RWPE1 (cell line): ENCODE measurements at regions not wholly inside any gene's neighbourhood (a gene's known extent, or its start where the extent isn't known, plus 50 kb on each side); places are given as distances from the start of the nearest gene placed in this dataset.
A peak's percentile ranks its signal among the peaks of the same experiment; 100 is the strongest.

Source experiments
- CTCF ChIA-PET: fragments of 350-600 bp; sonication (Branson Sonifier 250); formaldehyde crosslinking; extraction: SDS; loops from one replicate; lab custom pipeline; 2021; lab: Yijun Ruan, JAX
- POLR2A ChIA-PET: fragments of 400-600 bp; formaldehyde crosslinking; extraction: SDS; loops from one replicate; lab custom pipeline; 2020; ENCODE audit warnings: antibody characterized with exemption; ENCODE audit not compliant: low non-redundant PET; lab: Yijun Ruan, JAX
- DNase-seq: peaks from one replicate; pipeline ENCODE4 v3.0.0; 2012; ENCODE audit warnings: low spot score
- H3K27ac ChIP-seq: fragments of 450-650 bp; 2 replicates; pipeline ENCODE4 v1.5.1; 2017
- CTCF ChIP-seq: fragments of 450-650 bp; conservative IDR thresholded peaks from 2 replicates; pipeline ENCODE4 v1.5.1; 2017; ENCODE audit warnings: low read depth, mild to moderate bottlenecking

DNA sequence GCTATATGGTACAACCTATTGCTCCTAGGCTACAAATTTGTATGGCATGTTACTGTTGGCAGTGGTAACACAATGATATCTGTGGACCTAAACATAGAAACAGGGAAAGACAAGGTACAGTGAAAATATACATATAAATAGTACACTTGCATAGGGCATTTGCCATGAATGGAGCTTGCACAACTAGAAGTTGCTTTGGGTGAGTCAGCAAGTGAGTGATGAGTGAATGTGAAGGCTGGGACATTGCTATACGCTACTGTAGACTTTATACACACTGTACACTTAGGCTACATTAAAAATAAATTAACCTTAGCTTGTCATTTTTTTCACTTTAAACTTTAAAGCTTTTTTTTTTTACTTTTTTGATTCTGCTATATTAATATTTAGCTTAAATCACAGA is 500.0 kb upstream of the SETBP1 start:
- TF ChIP-seq CTCF, result no peak
- no peak for DNase-seq
- ChIA-PET CTCF (no interaction called here), POLR2A (no interaction called here)
- no peak overlapping the region for H3K27ac ChIP-seq

GRCh38 chr18:44181951-44182747 is 498.5 kb upstream of the SETBP1 start:
- ChIA-PET POLR2A (no interaction called here), CTCF (interaction anchor here (0.5 kb wide), 1 partner anchor 626 kb away, joined by 3 read pairs; no protein-coding TSS in a partner anchor)
- DNase-seq, result no peak
- no peak overlapping the region for H3K27ac ChIP-seq
- TF ChIP-seq CTCF, result no peak

DNA sequence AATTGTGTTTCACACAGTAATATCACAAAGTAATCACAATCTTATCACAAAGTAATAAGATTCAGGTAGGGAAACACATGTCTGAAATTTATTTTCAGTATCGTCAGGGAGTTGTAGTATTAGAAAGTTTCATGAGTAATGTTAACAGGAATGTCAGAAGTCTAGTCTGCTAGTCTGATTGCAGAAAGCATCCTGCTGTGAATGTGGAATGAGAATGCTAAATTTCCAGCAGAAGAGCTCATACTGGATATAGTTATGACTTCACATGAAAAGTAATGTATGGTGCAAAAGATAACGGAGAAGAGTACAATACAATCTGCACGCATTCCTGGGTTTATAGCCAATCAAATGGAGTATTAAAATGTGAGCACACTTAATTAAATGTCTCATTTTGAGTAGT is 494.7 kb upstream of the SETBP1 start:
- no peak overlapping the region for H3K27ac ChIP-seq
- no peak for DNase-seq
- ChIA-PET POLR2A (no interaction called here), CTCF (no interaction called here)
- no peak for TF ChIP-seq CTCF

GRCh38 chr18:44187090-44187489 is 493.6 kb upstream of the SETBP1 start:
- ChIA-PET CTCF (no interaction called here), POLR2A (no interaction called here)
- DNase-seq, result no peak

GRCh38 chr18:44195394-44196140 is 485.1 kb upstream of the SETBP1 start:
- H3K27ac ChIP-seq, result no peak overlapping the region
- DNase-seq, result no peak
- TF ChIP-seq CTCF, result no peak
- POLR2A ChIA-PET, result no interaction called here
- CTCF ChIA-PET, result no interaction called here

More at GRCh38 chr18:44187090-44187489, 493.6 kb upstream of the SETBP1 start:
- no peak overlapping the region for H3K27ac ChIP-seq
- TF ChIP-seq CTCF, result no peak

DNA sequence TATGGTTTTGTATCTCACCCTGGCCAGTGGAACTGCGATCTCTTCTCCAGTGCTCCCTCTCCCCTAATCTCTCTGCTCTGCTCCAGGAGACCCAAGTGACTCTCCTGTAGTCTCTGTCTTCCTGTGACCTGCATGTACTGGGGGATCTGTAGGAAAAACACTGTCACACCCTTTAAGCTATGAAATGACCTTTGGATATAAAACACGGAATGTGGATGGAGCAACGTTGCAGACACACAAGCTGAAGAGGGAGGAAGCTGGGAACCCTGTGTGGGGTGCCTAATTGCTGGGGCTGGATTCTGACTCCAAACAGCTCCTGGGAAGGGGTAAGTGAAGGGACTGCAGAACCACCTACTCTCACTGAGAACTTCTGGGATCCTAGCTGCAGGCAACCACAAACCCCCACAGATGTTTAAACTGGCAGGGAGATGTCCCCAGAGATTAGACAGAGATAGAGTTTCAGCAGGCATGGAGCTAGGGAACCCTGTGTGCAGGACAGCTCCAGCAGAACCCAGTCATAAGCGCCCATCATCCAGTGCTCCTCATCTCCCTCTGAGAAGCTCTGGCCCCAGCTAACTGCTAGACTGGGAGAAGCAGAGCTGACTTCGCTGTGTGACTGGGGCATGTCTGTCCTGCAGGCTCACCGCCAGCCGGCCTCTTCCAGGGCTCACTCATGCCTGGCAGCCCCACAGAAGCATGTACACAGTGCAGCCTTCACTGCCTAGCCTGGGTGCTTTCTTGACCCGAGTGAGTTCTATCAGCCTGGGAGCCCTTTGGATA is 482.7 kb upstream of the SETBP1 start:
- CTCF ChIA-PET, result no interaction called here

More for the DNA sequence above, 482.7 kb upstream of the SETBP1 start:
- POLR2A ChIA-PET, result no interaction called here
- H3K27ac ChIP-seq, result 0 out of 2 replicates have a peak overlapping the region, but pooled peaks have one; percentile 14
- TF ChIP-seq CTCF, result no peak
- DNase-seq, result no peak
